Pulmonary artery endothelial cell (primary cell): ENCODE measurements at regions not wholly inside any gene's neighbourhood (a gene's known extent, or its start where the extent isn't known, plus 50 kb on each side); places are given as distances from the start of the nearest gene placed in this dataset.

ENCODE experiments used
- DNase-seq: peaks from one replicate; pipeline ENCODE4 v3.0.0-alpha.2; 2011; ENCODE audit warnings: low read depth, low spot score

DNA sequence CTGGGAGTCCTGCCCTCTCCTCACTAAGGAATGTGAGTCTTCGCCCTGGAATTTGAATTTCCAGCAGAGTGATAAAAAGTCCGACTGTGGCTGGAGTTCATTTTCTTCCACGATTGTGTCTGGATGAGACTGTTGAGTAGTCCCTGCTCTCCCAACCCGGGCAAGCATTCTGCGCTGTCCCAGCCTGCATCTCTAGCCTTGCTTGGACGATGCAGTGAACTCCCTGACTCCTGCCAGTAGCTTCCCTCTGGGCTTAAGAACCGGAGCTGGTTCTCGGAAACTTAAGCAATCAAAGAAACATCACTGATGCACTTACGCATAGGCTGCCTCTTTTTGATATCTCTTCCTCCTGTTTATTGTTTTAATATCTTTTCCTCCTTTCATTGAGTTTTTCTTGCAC lies 116.0 kb upstream of the FZD8 start:
- no peak for DNase-seq

DNA sequence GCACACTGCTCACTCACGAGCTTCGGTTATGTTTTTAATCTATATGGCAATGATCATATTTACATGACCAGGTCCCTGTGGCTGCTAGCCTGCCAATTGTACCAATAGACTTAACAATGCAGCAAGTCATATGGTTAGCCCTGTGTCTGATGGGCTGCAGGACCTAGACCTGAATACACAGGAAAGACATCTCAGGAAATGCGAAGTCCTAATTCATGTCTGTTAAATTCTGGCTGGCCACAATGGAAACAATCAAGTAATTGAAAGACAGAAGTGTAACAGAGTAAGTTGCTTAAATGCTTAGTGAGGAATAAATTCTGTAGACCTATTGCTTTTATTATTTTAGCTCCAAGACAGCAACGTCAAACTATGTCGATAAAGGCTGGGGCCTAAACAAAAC lies 112.4 kb upstream of the FZD8 start:
- DNase-seq, result no peak

DNA sequence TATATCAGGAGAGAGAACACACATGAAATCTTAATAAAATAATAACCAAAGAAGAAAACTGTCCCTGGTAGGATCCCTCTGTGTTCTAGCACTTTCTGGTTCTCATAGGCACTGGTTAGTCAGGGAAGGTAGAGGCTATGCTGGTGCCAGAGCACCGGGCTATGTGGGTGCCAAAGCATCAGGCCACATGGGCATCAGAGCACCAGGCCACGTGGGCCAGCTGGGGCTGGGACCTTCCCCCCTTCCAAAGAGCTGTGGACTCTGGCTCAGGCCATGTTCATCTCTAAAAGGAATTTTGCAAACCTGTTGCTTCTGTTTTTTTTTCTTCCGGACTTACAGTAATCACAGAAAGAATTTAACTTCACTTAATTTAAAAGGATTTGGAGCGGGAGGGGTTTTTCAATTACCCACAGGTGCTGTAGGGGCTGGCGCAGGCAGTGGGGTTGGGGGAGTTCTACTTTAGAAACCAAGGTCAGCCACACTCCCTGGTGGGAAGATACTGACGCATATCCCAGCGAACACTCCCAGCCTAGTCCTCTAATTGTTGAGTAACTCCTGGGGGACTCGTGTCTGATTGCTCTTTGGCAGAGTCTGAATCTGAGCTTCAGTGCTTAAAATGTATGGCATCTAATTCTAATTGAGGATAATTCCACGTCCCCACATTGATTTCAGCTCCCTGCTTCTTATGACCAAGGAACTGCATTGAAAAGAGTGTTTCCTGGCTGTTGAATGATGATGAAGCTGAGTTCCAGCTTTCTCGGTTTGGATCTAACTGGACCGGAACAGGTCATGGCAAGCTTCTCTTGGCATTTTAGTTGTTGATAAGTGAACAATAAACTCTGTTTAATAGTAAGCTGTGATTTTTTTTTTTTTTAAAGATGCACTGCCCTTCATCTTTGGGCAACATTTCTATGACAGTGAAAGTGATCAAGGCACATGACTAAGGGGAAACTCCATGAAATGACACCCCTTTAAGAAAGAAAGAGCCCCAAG lies 110.7 kb upstream of the FZD8 start:
- DNase-seq, result no peak

DNA sequence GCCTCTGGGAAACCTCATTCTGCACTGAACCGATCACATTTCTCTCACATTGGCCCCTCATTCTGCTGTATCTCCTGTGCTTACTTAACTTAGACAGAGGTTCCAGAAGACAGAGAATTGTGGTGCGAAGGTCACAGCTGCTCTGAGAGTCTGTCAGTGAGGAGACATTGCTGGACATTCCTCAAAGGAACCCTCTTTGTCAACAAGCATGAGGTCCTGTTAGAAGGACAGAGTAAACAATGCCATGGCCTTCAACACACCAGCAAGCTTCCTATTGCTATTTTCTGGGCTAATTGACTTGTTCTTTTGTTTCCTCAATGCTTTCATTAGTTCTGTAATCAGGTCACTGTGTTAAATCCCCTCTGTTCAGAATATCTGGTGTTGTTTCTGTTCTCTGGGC lies 109.3 kb upstream of the FZD8 start:
- DNase-seq, result no peak

DNA sequence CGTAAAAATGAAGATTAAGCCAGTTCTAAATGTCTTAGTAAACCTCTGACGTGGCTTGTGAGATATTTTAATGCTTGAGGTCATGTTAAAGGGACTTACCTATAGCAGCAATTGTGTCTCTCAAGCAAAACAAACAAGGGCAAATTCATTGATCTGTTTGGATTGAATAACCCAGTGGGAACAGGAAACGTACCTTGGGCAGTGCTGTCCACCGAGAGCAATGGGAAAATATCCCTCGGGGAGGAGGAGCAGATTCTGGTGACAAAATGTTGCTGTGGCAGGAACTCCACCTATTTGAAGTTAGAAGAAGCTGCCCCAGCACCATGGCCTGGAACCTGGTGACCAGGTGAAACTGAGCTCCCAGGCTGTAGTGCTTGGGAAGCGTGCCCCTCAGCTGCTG lies 107.1 kb upstream of the FZD8 start:
- no peak for DNase-seq

DNA sequence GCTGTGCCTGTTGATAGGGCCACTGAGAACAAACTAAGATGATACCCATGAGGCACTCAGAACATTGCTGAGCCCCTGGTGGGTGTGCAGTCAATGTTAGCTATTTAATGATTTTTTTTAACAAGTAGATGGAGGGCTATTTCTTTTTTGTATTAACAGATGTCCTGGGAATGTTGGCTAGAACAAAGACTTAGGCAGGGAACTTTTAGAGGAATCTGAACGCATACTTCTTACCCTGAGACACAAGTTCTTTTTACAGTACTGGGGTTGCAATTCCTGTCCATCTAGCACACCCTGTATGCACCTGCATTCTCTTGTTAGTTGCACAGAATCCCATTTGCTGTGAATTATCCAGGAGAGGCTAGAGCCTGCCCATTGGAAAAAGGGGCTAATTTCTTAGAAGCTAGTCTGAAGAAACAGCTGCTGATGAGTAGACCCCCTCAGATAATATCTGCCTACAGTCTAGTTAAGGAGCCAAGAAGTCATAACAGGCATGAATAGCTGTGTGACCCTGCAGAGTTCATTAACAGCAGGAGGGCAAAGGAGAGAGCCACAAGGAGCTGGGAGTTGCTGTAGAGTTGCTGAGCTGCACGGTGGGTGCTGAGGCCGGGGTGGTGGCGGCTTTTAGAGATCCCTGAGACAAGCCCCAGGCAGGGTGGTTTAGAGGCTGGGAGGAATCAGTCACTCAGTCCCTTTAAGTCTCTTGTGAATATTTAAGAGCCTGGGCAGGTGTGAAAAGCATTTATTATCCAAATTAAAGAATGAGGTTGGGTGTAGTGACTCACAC lies 103.7 kb upstream of the FZD8 start:
- DNase-seq, result no peak

DNA sequence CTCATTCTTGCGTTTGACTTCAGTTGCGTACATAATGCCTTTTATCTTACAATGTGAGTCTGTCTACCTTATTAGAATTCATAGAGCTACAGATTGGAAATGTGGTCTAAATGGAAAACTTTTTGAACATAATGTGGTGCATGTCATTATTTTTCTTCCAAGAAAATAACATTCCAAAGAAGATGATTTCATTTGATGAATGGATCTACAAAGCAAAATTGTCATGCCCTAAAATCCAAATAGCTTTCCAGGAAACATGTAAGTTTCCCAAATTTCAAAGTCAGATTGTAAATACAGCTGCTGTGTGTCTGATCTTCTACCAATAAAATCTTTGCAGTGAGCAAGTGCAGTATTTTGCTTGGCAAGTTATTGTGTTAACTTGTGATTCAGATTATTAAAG lies 101.8 kb upstream of the FZD8 start:
- no peak for DNase-seq

DNA sequence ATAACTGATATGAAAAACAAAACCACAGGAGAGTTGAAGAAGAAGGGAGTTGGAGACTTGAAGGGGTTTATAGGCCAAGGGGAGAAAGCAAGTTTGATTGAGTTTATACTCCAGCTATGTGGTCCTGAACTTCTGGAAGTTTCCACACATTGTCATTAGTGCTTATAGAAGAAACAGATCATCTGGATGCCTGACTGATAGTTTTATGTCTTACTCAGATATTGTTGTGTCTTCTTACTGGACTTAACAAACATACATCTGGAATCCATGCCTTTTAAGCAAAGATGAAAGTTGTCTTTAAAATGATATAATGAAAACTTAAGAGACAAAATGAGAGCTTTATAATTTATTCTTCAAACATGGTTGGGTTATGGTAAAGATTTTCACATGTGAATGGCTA lies 101.3 kb upstream of the FZD8 start:
- DNase-seq, result no peak

DNA sequence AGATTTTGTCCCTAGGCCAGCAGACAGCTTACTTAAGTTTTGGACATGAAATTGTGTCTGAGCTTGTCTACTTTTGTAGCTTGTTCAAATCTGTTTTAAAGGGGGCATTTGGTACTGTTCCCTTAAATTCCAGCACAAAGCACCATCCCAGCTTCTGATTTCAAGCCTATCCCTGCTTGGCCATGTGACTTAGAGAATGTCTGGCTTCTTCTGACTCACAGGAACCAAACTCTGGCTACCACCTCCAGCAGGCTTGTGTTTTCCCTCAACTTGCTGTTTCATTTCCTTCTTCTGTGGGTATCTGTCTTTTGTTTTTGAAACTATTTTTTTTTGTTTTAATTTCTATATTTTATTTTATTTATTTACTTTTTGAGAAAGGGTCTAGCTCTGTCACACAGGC lies 97.9 kb upstream of the FZD8 start:
- peak; percentile 36 for DNase-seq

DNA sequence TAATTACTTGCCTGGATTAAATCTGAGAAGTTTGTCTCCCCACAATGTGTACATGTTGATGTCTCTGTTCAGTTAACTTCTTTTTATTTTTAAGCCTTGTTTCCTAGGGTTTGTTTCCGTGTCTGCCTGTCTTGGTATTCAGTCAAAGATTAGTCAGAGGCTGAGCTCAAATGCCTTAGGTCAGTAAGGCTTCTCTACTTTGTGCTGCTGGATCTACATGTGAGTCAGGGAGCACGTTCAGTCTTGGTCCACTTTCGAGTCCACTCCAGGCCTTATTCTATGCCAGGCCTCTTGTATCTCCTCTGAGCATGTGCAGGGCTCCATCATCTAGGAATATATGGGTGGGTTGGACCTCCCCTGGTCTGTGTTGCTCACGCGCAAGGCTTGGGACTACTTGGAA lies 93.3 kb upstream of the FZD8 start:
- DNase-seq, result no peak

DNA sequence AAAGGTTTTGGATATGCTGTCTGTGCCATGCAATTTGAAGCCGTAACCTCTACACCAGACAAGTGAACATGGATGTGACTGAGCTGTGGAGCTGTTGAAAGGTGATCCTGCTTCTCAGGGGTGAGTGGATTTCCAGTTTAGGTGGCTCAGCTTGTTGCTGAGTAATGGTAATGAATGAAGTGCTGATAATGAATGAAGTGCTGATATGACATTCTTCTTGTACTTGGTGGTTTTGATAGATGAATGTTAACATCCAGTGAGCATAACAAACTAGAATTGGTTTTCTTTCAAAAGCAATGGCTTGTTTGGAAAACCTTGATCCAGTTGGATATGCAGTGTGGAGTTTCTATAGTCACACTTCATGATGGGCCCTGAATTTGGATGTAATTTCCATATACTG lies 89.7 kb upstream of the FZD8 start:
- no peak for DNase-seq

DNA sequence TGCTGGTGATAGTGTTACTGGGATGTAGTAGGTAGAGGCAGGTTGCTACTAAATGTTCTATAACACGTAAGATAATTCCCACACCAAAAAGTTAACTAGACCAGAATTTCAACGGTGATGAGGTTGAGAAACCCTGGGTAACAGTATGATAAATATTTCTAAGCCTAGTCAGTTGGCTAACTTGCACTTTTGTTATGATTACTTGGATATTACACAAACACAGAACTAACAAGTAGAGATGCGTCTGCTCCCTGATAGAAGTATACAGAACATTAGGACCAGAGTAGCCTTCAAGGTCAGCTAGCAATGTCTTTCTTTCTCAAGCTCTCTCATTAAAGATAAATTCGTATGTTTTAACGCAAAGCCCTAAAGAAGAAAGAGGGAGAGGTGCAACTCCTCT lies 86.2 kb upstream of the FZD8 start:
- DNase-seq, result no peak

DNA sequence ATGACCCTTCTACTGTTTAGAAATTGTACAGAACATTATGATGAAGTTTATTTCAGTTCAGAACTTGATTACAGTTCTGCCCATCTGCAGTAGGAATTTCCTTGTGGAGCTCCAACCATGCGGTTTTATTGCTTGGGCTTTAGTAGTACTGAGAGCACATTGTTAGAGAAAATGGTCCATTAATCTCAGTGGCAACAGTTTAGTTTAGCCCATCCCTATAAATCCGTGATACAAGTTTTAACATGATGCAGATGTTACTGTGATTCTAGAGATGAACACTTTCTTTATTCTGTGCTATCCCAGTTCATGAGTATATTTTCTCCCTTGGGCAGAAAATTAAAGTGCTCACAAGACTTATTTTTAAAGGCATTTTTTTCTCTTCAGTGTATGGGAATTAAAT lies 84.8 kb upstream of the FZD8 start:
- no peak for DNase-seq

DNA sequence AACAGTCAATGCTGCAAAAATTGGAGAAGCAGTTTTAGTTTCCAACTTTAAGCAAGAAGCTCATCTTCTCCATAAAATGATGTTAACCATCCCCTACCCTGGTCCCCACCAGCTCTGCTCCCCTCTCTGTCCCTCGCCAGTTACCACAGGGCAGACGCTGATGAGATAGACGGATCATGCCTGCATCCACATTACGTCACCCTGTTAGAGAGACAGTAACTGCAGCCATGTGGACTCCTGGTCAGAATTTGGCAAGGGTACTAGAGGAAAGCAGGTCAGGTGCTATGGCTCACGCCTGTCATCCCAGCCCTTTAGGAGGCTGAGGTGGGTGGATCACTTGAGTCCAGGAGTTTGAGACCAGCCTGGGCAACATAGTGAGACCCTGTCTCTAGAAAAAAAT lies 81.9 kb upstream of the FZD8 start:
- DNase-seq, result no peak

DNA sequence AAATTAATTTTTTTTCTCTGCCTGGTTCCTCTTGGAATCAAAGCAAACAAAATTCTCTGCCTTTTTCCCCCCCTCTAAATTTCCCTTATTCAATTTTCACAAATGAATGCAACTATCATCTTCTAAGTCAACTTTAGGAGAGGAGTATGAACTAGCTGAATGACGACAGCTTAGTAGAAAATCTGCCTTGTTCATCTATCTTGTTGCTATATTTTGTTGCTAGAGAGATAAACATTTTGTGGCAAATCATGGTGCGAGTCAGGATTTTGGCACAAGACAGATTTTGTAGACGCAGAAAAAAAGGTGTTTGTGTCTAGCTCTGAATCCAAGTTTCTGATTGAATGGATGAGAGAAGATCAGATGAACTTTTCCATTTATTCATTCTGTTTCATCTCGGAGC lies 81.0 kb upstream of the FZD8 start:
- DNase-seq, result no peak

DNA sequence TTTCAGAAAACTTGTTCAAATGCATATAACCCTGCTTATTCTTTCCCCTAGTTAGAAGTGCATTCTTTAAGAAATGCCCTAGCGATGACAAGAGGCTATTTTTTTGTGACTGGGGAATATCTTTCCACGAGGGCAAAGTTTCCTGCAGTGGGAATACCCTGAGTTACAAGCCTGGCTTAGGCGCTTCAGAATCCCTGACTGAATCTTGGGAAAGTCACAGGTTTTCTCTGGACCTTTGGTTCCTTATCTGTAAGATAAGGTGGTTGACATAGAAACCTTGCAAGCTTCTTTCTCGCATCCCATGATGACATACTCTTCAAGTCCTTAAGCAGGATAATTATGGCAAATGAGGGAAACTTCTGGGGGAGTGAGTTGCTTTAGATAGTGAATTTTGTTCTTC lies 80.5 kb upstream of the FZD8 start:
- DNase-seq, result no peak

DNA sequence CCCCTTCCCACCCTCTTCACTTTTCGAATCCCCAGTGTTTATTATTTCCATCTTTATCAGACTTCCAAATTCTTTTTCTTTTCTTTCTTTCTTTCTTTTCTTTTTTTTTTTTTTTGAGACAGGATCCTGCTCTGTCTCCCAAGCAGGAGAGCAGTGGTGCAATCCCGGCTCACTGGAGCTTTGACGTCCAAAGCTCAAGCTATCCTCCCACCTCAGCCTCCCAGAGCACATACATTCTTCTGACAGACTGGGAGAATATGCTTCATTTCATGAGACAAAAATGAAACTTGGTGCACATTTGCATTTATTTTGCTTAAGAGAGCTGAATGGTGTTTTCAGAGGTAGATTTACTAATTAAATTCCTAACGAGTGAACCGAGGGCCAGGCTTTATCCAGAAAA lies 80.1 kb upstream of the FZD8 start:
- DNase-seq, result no peak

DNA sequence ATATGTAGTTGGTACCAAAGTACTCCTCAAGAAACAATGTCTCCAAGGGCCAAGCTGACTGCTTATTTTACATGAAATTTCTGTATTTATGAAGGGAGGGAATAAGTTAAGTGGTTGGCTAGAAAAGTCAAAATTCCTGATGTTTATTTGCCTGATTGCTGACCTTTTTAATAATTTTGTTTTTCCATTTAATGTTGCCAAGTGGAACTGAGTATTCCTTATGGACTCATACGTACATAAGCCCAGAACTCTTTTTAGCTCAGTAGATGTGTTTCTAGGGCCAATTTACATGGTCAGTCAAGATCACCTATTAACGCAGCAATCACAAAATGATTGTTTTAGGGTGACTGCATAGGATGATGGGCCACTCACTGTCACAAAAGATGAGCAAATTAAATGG lies 78.3 kb upstream of the FZD8 start:
- DNase-seq, result no peak

DNA sequence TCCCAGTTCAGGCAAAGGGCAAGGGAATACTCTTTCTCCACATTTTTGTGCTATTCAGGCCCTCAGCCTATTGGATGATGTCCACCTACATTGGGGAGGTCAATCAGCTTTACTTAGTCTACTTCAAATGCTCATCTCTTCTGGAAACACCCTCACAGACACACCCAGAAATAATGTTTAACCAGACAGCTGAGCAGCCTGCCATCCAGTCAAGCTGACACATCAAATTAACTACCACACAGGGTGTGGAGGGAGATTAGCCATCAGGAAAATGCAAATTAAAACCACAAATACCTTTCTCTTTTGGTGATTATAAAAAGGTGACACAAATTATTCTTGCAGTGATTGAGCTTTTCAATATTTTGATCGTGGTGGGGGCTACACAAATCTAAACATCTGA lies 74.7 kb upstream of the FZD8 start:
- no peak for DNase-seq

DNA sequence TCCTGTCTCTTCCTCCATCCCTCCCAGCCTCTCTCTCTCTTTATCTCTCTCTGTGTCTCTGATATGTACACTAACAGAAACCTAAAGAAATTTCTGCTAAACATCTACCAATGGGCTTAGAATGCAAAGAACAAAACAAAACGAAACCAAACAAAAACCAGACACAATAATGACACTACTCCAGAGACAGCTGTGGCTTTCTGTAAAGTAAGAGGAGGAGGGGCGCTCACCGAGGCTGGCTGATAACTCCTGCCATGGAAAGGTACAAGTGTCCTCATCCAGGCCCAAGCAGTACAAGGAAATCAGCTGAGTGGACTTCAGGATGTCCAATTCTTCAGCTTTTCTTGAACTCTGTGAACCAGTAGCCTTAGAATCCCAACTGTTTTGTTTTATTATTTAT lies 70.4 kb upstream of the FZD8 start:
- DNase-seq, result no peak

DNA sequence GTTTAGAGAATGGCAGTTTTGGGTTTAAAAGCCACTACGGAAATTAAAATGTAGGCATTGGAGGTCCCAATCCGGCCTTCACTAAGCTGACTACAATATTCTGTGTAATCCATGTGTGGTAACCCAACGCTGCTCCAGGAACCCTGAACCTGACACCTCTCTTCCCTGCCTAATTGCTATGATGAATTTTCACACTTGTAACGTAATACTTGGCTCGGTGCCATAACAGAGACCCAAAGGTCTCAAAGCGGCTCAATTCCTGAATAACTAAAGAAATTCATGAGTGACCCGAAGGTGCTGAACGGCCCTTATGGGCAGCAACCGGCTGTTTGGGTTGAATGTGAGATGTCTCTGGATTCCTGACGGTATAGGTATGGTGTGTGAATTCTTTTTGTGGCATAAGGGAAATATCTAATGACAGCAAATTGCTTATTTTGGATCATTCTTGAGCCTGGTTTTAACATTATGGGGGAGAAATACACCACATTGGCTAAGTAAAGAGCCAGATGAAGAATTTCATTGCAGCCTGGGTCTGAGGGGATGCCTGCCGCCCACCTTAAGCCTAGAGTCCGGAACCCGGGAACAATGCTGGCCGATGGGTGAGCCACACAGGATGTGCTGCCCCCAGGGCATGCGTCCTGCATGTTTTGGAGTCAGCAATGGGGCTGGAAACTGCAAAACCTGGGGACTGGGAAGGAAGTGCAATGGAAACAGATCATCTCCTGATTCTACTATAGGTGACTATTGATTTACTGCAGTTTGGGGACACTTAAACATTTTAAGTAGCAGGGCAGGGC lies 69.7 kb upstream of the FZD8 start:
- no peak for DNase-seq
